ENCODE measurements at regions not wholly inside any gene's neighbourhood (a gene's known extent, or its start where the extent isn't known, plus 50 kb on each side); places are given as distances from the start of the nearest gene placed in this dataset.

DNA sequence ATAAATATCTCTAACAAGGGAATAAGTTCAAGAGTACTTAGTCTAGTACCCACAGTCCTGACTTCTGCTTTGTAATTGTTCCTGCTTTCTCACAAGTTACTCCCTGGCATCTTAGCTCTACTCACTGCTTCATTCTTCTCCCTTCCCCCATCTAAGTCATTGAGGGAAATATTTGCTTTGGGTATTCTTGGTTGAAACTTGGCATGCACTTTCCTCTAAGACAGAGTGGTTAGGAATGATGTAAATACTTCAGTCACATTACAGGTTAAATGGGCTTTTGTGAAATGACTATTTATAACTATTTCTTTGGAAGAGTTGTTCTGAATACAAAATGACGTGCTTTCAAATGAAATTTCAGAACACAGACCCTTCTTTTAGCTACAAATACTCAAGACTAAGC, 67.7 kb upstream of the PLEKHG1 start:
- Histone ChIP-seq H3K9me3 (ENCODE audit: control extremely low read depth in 1 of 3, control insufficient read depth in 2 of 3, insufficient read depth in 1 of 3, low read length in 2 of 3) (no peaks in the 10 kb centered on the region), H3K4me2 (replicated peaks; ENCODE audit: low read depth, low read length, poor library complexity, severe bottlenecking) (no peak overlapping the region), H3K9ac (ENCODE audit: low read length) (no peak overlapping the region), H2AFZ (ENCODE audit: insufficient read depth, low read depth, low read length, poor library complexity, severe bottlenecking) (no peak overlapping the region), H3K36me3 (replicated peaks in 1 of 2; ENCODE audit: control extremely low read depth in 1 of 2, control insufficient read depth in 1 of 2, extremely low read depth in 1 of 2, insufficient read depth in 2 of 2, low read length in 1 of 2) (no peaks in the 10 kb centered on the region), H3K4me3 (ENCODE audit: control extremely low read depth in 1 of 5, extremely low read depth in 1 of 5, insufficient read depth in 1 of 5, low read depth in 2 of 5, low read length in 4 of 5) (no peak overlapping the region), H4K20me1 (ENCODE audit: control insufficient read depth, insufficient read depth, low read length, poor library complexity, severe bottlenecking) (no peaks in the 10 kb centered on the region), H3K79me2 (ENCODE audit: control insufficient read depth, insufficient read depth, low read length) (no peaks in the 10 kb centered on the region), H3K27me3 (replicated peaks in 1 of 4; ENCODE audit: control extremely low read depth in 1 of 4, control insufficient read depth in 3 of 4, insufficient read depth in 4 of 4, low read length in 3 of 4) (peaks cover 0 to 5% (median 2%) of the 10 kb centered on the region in 4 experiments), H3K4me1 (ENCODE audit: control insufficient read depth in 2 of 2, insufficient read depth in 2 of 2, low read length in 2 of 2) (peaks cover 0 to 6% of the 10 kb centered on the region in 2 donors), H3K27ac (ENCODE audit: low read length in 2 of 2) (no peak overlapping the region)
- Mint-ChIP-seq H3K4me1 (peaks cover 9% of the 10 kb centered on the region), H3K27me3 (peaks cover 5% of the 10 kb centered on the region), H3K4me3 (no peak overlapping the region), H3K27ac (no peak overlapping the region), H3K9me3 (ENCODE audit: insufficient read depth) (no peaks in the 10 kb centered on the region)
- DNase-seq: no peak
- CTCF ChIA-PET: no interaction called here
- TF ChIP-seq, protein P1, sequence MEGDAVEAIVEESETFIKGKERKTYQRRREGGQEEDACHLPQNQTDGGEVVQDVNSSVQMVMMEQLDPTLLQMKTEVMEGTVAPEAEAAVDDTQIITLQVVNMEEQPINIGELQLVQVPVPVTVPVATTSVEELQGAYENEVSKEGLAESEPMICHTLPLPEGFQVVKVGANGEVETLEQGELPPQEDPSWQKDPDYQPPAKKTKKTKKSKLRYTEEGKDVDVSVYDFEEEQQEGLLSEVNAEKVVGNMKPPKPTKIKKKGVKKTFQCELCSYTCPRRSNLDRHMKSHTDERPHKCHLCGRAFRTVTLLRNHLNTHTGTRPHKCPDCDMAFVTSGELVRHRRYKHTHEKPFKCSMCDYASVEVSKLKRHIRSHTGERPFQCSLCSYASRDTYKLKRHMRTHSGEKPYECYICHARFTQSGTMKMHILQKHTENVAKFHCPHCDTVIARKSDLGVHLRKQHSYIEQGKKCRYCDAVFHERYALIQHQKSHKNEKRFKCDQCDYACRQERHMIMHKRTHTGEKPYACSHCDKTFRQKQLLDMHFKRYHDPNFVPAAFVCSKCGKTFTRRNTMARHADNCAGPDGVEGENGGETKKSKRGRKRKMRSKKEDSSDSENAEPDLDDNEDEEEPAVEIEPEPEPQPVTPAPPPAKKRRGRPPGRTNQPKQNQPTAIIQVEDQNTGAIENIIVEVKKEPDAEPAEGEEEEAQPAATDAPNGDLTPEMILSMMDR (IDR thresholded peaks at IDR 0.05): no peak
- no peak for TF ChIP-seq EZH2 (IDR thresholded peaks at IDR 0.05; ENCODE audit: borderline replicate concordance, insufficient read depth, low read depth, low read length, poor library complexity, severe bottlenecking)
- intact Hi-C loops (cut with micrococcal nuclease): no loop called here
- POLR2A ChIA-PET: no interaction called here
- ATAC-seq (ENCODE audit: low read depth): no peak
- no CpG with 5 or more reads among the region's 1 CpG for WGBS (ENCODE audit: insufficient coverage)

DNA sequence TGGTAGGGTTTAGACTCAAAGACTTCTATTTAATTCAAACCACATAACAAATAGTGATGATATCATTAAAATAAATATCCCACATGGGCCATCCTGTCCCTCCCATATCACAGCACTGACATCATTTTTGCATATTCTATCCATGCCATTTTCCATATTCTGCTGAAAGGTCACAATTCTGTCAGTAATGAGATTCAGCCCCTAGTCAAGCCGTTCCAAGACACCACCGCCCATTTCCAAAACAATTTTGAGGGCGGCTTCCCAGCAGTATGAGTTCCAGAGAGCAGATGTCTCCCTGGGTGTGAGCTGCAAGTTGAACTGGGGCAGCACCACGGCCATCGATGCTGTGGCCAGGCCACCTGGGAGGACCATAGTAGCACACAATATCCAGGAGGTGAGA, 65.1 kb upstream of the PLEKHG1 start:
- Mint-ChIP-seq H3K27ac (no peak overlapping the region), H3K9me3 (ENCODE audit: insufficient read depth) (no peaks in the 10 kb centered on the region), H3K4me1 (no peaks in the 10 kb centered on the region), H3K27me3 (peaks cover 13% of the 10 kb centered on the region), H3K4me3 (no peak overlapping the region)
- no peaks in the 10 kb centered on the region for H3K79me2 ChIP-seq (ENCODE audit: control insufficient read depth, insufficient read depth, low read length)
- DNase-seq: no peak
- H3K9ac ChIP-seq (ENCODE audit: low read length): no peak overlapping the region
- H3K27me3 ChIP-seq (replicated peaks in 1 of 4; ENCODE audit: control extremely low read depth in 1 of 4, control insufficient read depth in 3 of 4, insufficient read depth in 4 of 4, low read length in 3 of 4): peaks cover 0 to 8% (median 3%) of the 10 kb centered on the region in 4 experiments
- ChIA-PET CTCF (no interaction called here), POLR2A (no interaction called here)
- intact Hi-C loops (cut with micrococcal nuclease): no loop called here
- no peak overlapping the region for H3K4me2 ChIP-seq (replicated peaks; ENCODE audit: low read depth, low read length, poor library complexity, severe bottlenecking)
- no peak overlapping the region for H3K27ac ChIP-seq (ENCODE audit: low read length in 2 of 2)
- H3K36me3 ChIP-seq (replicated peaks in 1 of 2; ENCODE audit: control extremely low read depth in 1 of 2, control insufficient read depth in 1 of 2, extremely low read depth in 1 of 2, insufficient read depth in 2 of 2, low read length in 1 of 2): no peaks in the 10 kb centered on the region
- no peaks in the 10 kb centered on the region for H4K20me1 ChIP-seq (ENCODE audit: control insufficient read depth, insufficient read depth, low read length, poor library complexity, severe bottlenecking)
- no peaks in the 10 kb centered on the region for H3K4me1 ChIP-seq (ENCODE audit: control insufficient read depth in 2 of 2, insufficient read depth in 2 of 2, low read length in 2 of 2)
- WGBS (ENCODE audit: insufficient coverage): 98% methylated on average over 5 of the region's 5 CpGs
- TF ChIP-seq EZH2 (IDR thresholded peaks at IDR 0.05; ENCODE audit: borderline replicate concordance, insufficient read depth, low read depth, low read length, poor library complexity, severe bottlenecking): no peak
- TF ChIP-seq, protein P1 (IDR thresholded peaks at IDR 0.05): no peak
- H2AFZ ChIP-seq (ENCODE audit: insufficient read depth, low read depth, low read length, poor library complexity, severe bottlenecking): no peak overlapping the region
- no peak overlapping the region for H3K4me3 ChIP-seq (ENCODE audit: control extremely low read depth in 1 of 5, extremely low read depth in 1 of 5, insufficient read depth in 1 of 5, low read depth in 2 of 5, low read length in 4 of 5)
- no peak for ATAC-seq (ENCODE audit: low read depth)
- no peaks in the 10 kb centered on the region for H3K9me3 ChIP-seq (ENCODE audit: control extremely low read depth in 1 of 3, control insufficient read depth in 2 of 3, insufficient read depth in 1 of 3, low read length in 2 of 3)

Data from B cell (primary cell).